ENCODE measurements at regions not wholly inside any gene's neighbourhood (a gene's known extent, or its start where the extent isn't known, plus 50 kb on each side); places are given as distances from the start of the nearest gene placed in this dataset.

DNA sequence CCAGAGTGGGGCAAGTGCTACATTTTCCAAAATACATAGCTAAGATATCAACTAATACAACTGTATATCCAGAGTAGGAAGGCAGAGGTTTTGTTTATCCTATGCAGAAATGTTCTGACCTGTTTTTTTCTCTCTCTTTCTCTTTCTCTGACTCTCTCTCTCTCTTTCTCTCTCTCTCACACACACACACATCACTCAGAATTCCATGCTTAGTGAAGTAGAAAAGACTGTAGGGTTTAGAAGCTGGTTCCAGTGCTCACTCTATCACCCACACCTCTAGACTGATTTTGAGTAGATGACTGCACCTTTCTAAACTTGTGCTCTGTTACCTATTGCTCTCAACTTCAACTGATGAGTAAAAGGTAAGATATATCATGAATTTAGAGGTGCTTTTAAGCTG, 356.7 kb downstream of the LRIG3 start:
- TF ChIP-seq, protein P1, sequence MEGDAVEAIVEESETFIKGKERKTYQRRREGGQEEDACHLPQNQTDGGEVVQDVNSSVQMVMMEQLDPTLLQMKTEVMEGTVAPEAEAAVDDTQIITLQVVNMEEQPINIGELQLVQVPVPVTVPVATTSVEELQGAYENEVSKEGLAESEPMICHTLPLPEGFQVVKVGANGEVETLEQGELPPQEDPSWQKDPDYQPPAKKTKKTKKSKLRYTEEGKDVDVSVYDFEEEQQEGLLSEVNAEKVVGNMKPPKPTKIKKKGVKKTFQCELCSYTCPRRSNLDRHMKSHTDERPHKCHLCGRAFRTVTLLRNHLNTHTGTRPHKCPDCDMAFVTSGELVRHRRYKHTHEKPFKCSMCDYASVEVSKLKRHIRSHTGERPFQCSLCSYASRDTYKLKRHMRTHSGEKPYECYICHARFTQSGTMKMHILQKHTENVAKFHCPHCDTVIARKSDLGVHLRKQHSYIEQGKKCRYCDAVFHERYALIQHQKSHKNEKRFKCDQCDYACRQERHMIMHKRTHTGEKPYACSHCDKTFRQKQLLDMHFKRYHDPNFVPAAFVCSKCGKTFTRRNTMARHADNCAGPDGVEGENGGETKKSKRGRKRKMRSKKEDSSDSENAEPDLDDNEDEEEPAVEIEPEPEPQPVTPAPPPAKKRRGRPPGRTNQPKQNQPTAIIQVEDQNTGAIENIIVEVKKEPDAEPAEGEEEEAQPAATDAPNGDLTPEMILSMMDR (IDR thresholded peaks at IDR 0.05; ENCODE audit: low read length), result no peak
- TF ChIP-seq EZH2 (IDR thresholded peaks at IDR 0.05; ENCODE audit: borderline replicate concordance, low read length), result no peak
